Keratinocyte (primary cell): ENCODE measurements at regions not wholly inside any gene's neighbourhood (a gene's known extent, or its start where the extent isn't known, plus 50 kb on each side); places are given as distances from the start of the nearest gene placed in this dataset.

ENCODE experiments used
- DNase-seq: peaks from one replicate; pipeline ENCODE4 v3.0.0-alpha.2; 2011; ENCODE audit warnings: low read depth, missing footprints, low spot score
- FAIRE-seq: peaks from 2 replicates; lab custom pipeline; 2011; peaks lifted over from hg19 to GRCh38; lab: Jason Lieb, UNC
- H2AFZ ChIP-seq: 2 replicates; pipeline ENCODE4 v1.6.0; 2012; ENCODE audit warnings: low read length, control low read depth, inconsistent platforms; ENCODE audit not compliant: control insufficient read depth
- H3K27ac ChIP-seq: 2 replicates; pipeline ENCODE4 v1.5.1; 2011; ENCODE audit warnings: low read length; ENCODE audit not compliant: control insufficient read depth, insufficient read depth
- H3K27me3 ChIP-seq: 3 replicates; pipeline ENCODE4 v1.6.0; 2011; ENCODE audit warnings: low read length; ENCODE audit not compliant: control insufficient read depth, insufficient read depth; ENCODE audit errors: extremely low read depth
- H3K36me3 ChIP-seq, 2 experiments: 2 replicates in 1 of 2; 3 replicates in 1 of 2; pipeline ENCODE4 v1.5.1; 2011; ENCODE audit warnings: low read length in 2 of 2, mild to moderate bottlenecking in 1 of 2; ENCODE audit not compliant: control insufficient read depth in 2 of 2, insufficient read depth in 2 of 2; ENCODE audit errors: extremely low read depth in 1 of 2
- H3K4me1 ChIP-seq: 3 replicates; pipeline ENCODE4 v1.5.1; 2011; ENCODE audit warnings: low read length; ENCODE audit not compliant: control insufficient read depth, insufficient read depth; ENCODE audit errors: extremely low read depth
- H3K4me2 ChIP-seq: 3 replicates; pipeline ENCODE4 v1.6.0; 2011; ENCODE audit warnings: low read depth, low read length; ENCODE audit not compliant: control insufficient read depth, insufficient read depth; ENCODE audit errors: extremely low read depth
- H3K4me3 ChIP-seq, 3 experiments: fragments of 200-600 bp in 1 of 3; sonication (generic) in 1 of 3; 2 replicates in 2 of 3; 3 replicates in 1 of 3; pipeline ENCODE4 v1.5.1; 2011 to 2016; ENCODE audit warnings: low read length in 3 of 3, mild to moderate bottlenecking in 3 of 3, control low read depth in 2 of 3, inconsistent platforms in 1 of 3, low read depth in 1 of 3, mixed read lengths in 1 of 3, mixed run types in 1 of 3, moderate library complexity in 1 of 3; ENCODE audit not compliant: control insufficient read depth in 2 of 3, insufficient read depth in 2 of 3; ENCODE audit errors: extremely low read depth in 1 of 3
- H3K79me2 ChIP-seq: 2 replicates; pipeline ENCODE4 v1.6.0; 2012; ENCODE audit warnings: low read length; ENCODE audit not compliant: control insufficient read depth, insufficient read depth
- H3K9ac ChIP-seq: 3 replicates; pipeline ENCODE4 v1.6.0; 2011; ENCODE audit warnings: low read length; ENCODE audit not compliant: control insufficient read depth, insufficient read depth; ENCODE audit errors: extremely low read depth
- H3K9me1 ChIP-seq: 3 replicates; pipeline ENCODE4 v1.6.0; 2011; ENCODE audit warnings: low read length; ENCODE audit not compliant: control insufficient read depth, insufficient read depth; ENCODE audit errors: extremely low read depth
- H3K9me3 ChIP-seq: 2 replicates; pipeline ENCODE4 v1.5.1; 2012; ENCODE audit warnings: low read depth, low read length; ENCODE audit not compliant: control insufficient read depth
- H4K20me1 ChIP-seq: 3 replicates; pipeline ENCODE4 v1.6.0; 2011; ENCODE audit warnings: low read length; ENCODE audit not compliant: control insufficient read depth, insufficient read depth; ENCODE audit errors: extremely low read depth
- CTCF ChIP-seq, 3 experiments: IDR thresholded peaks in 1 of 3; conservative IDR thresholded peaks in 1 of 3; optimal IDR thresholded peaks in 1 of 3; 2 replicates in 2 of 3; 3 replicates in 1 of 3; pipeline versions ENCODE3 to v1.5.1; 2011; ENCODE audit warnings: low read length in 3 of 3, mild to moderate bottlenecking in 3 of 3, moderate library complexity in 2 of 3, control low read depth in 1 of 3, inconsistent platforms in 1 of 3; ENCODE audit not compliant: insufficient read depth in 2 of 3; ENCODE audit errors: extremely low read depth in 1 of 3
- EZH2 ChIP-seq: IDR thresholded peaks from one replicate; pipeline ENCODE4 v1.6.1; 2012; ENCODE audit warnings: inconsistent platforms, mild to moderate bottlenecking, low read length, moderate library complexity
- dilution Hi-C: fragments of 300-500 bp; cut with MboI; formaldehyde crosslinking; loops from one replicate; pipeline ENCODE4 v1.7.0; 2020; ENCODE audit warnings: low sequenced_read_pairs; ENCODE audit not compliant: extremely low pct_ligation_motif_present

- Histone ChIP-seq H3K9ac (no peak overlapping the region), H3K9me1 (peaks cover 3% of the 10 kb centered on the region), H3K4me3 (no peak overlapping the region), H4K20me1 (peaks cover 21% of the 10 kb centered on the region), H3K79me2 (peaks cover 99% of the 10 kb centered on the region), H3K27me3 (no peaks in the 10 kb centered on the region), H3K27ac (no peak overlapping the region), H3K4me2 (no peak overlapping the region), H3K4me1 (peaks cover 5% of the 10 kb centered on the region), H3K9me3 (no peaks in the 10 kb centered on the region), H3K36me3 (peaks cover 2 to 3% of the 10 kb centered on the region in 2 experiments), H2AFZ (no peak overlapping the region)
- no peak for TF ChIP-seq CTCF (optimal IDR thresholded peaks at IDR 0.05 in 1 of 3, IDR thresholded peaks at IDR 0.05 in 1 of 3, conservative IDR thresholded peaks at IDR 0.05 in 1 of 3; ENCODE audit: extremely low read depth in 1 of 3, insufficient read depth in 2 of 3, low read length in 3 of 3)
- TF ChIP-seq EZH2, result no peak
- dilution Hi-C loops, result no loop called here
- DNase-seq, result no peak
- FAIRE-seq, result no peak
These were observed 319.2 kb downstream of the SOX9 start for GRCh38 chr17:72439893-72440502.

GRCh38 chr17:72440961-72441360 is 320.1 kb downstream of the SOX9 start:
- H3K9ac ChIP-seq, result no peak overlapping the region
- H3K27ac ChIP-seq, result no peak overlapping the region
- H3K4me3 ChIP-seq, result no peak overlapping the region

More at GRCh38 chr17:72440961-72441360, 320.1 kb downstream of the SOX9 start:
- DNase-seq, result no peak
- FAIRE-seq, result no peak
- TF ChIP-seq EZH2, result no peak
- TF ChIP-seq CTCF (optimal IDR thresholded peaks at IDR 0.05 in 1 of 3, IDR thresholded peaks at IDR 0.05 in 1 of 3, conservative IDR thresholded peaks at IDR 0.05 in 1 of 3; ENCODE audit: extremely low read depth in 1 of 3, insufficient read depth in 2 of 3, low read length in 3 of 3), result no peak
- Histone ChIP-seq H3K4me1 (no peaks in the 10 kb centered on the region), H3K27me3 (no peaks in the 10 kb centered on the region), H3K9me3 (no peaks in the 10 kb centered on the region), H3K79me2 (peaks cover 99% of the 10 kb centered on the region), H4K20me1 (peaks cover 22% of the 10 kb centered on the region), H3K36me3 (peaks cover 2 to 3% of the 10 kb centered on the region in 2 experiments), H3K9me1 (peaks cover 2% of the 10 kb centered on the region), H3K4me2 (no peak overlapping the region), H2AFZ (no peak overlapping the region)
- dilution Hi-C loops, result no loop called here
